GM12864 (cell line): ENCODE measurements at regions not wholly inside any gene's neighbourhood (a gene's known extent, or its start where the extent isn't known, plus 50 kb on each side); places are given as distances from the start of the nearest gene placed in this dataset.
"Not testable (repeated sequence)": the region's sequence is repeated elsewhere in the genome, so short reads cannot be mapped to it uniquely, and the experiment has no call there.

Source experiments
- DNase-seq: peaks from one replicate; pipeline ENCODE4 v3.0.0-alpha.2; 2011; ENCODE audit warnings: low read depth
- H3K4me3 ChIP-seq: 2 replicates; pipeline ENCODE4 v1.5.1; 2011; ENCODE audit warnings: mild to moderate bottlenecking, low read depth, low read length, control low read depth
- TF ChIP-seq, protein P1 (sequence below): IDR thresholded peaks from 2 replicates; pipeline ENCODE4 v1.5.1; 2011; ENCODE audit warnings: low read depth, mild to moderate bottlenecking, moderate library complexity, low read length, control low read depth, inconsistent platforms; ENCODE audit errors: missing control alignments

DNA sequence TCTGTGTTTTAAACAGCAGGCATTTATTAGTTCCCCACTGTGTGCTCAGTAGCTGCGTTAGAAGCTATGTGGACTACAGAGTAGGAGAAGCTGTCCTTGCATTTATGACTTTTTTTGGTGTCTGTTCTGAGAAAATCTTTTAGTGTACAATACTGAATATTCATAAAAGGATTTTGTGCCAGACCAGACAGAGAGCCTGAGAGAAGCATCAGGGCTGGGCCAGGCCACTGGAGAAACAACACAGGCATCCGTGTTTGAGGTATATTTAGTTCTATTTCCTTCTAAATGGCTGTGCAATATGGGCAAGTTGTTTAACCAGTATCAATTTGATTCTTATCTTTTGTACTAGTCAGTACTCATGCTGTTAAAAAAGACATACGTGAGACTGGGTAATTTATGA, 182.8 kb downstream of the SH2D4B start:
- H3K4me3 ChIP-seq: no peak overlapping the region
- DNase-seq: no peak
- TF ChIP-seq, protein P1, sequence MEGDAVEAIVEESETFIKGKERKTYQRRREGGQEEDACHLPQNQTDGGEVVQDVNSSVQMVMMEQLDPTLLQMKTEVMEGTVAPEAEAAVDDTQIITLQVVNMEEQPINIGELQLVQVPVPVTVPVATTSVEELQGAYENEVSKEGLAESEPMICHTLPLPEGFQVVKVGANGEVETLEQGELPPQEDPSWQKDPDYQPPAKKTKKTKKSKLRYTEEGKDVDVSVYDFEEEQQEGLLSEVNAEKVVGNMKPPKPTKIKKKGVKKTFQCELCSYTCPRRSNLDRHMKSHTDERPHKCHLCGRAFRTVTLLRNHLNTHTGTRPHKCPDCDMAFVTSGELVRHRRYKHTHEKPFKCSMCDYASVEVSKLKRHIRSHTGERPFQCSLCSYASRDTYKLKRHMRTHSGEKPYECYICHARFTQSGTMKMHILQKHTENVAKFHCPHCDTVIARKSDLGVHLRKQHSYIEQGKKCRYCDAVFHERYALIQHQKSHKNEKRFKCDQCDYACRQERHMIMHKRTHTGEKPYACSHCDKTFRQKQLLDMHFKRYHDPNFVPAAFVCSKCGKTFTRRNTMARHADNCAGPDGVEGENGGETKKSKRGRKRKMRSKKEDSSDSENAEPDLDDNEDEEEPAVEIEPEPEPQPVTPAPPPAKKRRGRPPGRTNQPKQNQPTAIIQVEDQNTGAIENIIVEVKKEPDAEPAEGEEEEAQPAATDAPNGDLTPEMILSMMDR: no peak

DNA sequence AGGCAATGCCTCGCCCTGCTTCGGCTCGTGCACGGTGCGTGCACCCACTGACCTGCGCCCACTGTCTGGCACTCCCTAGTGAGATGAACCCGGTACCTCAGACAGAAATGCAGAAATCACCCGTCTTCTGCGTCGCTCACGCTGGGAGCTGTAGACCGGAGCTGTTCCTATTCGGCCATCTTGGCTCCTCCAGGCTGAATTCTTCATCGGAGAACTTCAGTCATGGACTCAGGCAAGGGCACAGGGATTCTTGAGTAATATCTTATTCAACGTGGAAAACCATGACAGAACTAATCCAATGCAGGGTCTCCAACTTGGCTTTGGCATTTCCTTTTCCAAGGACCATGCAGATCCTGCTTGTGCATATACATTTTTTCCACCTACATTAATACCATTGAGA, 190.7 kb downstream of the SH2D4B start:
- not testable (repeated sequence) for DNase-seq

DNA sequence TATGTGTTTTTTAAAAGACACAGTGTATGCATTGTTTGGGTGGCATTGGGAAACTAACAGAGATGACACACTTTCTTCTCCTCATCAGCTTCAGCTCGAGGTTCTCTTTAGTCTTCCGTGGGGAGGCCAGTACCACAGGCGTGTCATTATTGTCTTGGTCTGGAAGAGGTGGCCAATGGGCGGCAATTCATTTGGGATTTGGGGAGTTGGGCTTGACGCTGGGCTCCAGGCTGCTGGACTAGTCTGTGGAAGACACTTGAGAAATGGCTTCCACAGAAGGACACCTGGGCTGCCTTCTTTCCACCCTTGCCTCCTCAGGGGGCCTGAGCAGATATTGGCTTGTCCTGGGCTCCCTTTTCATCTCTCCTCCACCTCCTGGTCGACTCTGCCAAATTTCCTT, 192.2 kb downstream of the SH2D4B start:
- H3K4me3 ChIP-seq: no peak overlapping the region
- no peak for DNase-seq
- TF ChIP-seq, protein P1: no peak

More for the DNA sequence above, 190.7 kb downstream of the SH2D4B start:
- not testable (repeated sequence) for H3K4me3 ChIP-seq

DNA sequence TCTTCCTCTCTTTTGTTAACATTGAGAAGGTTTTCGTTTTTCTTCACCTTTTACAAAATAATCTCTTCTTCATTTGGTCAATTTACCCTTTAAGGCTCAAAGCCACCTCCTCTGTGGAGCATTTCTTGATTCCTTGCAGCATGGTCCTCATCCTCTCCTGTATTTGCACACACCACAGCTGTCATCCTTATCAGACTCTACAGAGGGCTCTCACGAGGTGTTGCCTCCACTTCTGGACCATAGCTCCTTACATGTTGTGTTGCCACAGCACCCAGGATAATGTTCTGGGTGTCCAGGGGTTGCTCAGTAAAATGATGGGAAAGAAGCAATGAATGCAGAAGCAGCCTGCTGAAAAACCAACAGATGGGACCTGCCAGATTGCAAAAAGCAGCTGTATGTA, 192.8 kb downstream of the SH2D4B start:
- TF ChIP-seq, protein P1: no peak

DNA sequence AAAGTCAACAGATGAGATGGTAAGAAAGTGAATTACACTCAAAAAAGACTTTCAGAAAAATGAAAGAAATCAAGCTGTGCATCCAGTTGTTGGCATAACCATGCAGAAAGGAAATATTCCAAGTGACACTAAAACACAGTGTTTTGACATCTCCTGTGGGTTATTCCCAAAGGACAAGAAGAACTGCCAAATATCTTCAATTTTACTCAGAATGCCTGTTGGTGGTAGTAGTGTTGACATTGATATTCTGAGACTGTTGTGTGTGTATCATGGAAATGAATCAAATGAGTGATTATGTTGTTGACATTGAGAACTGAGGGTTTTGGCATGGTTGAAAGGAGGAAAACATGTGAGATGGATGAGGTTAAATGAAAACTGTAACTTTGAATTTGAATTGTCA, 196.9 kb downstream of the SH2D4B start:
- no peak overlapping the region for H3K4me3 ChIP-seq
- TF ChIP-seq, protein P1: no peak
- DNase-seq: no peak

More for the DNA sequence above, 192.8 kb downstream of the SH2D4B start:
- no peak overlapping the region for H3K4me3 ChIP-seq
- no peak for DNase-seq

DNA sequence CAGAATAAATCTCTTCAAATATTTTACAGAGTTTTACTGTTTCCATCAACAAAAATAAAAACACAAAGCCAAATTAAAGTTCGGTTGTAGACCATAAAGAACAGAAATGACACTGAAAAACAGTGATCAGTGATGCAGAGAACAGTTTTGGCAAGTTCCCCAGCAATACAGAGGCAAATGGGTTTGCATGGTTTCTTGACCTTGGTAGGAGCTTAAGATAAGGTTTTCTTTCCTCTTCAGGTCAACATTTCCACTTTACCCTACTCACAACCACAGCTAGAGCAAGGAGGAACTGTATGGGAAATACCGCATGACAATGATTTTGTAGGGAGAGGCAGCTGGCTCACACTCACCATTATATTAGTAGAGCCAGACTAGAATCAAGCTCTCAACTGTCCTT, 199.5 kb downstream of the SH2D4B start:
- DNase-seq: no peak
- TF ChIP-seq, protein P1: no peak
- H3K4me3 ChIP-seq: no peak overlapping the region

DNA sequence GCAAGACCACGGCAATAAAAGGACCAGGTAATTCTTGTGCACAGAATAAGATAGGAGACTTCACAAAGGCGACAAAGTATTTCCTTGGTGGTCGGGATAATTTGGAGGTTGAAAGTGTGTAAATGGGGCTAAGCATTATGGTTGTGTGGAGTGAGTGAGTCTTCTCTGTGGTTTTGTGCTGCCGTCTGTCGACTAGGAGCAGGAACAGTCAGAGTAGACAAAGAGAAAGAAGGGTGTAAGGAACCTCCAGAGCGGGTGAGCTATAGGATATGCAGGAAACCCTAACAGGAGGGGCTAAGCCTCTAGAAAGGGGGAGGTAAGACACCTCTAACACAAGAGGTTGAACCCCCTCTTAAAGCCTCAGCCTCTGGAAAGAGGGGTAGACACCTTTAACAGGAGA, 201.6 kb downstream of the SH2D4B start:
- TF ChIP-seq, protein P1: no peak
- DNase-seq: no peak
- no peak overlapping the region for H3K4me3 ChIP-seq
